H1 (cell line): ENCODE measurements at regions not wholly inside any gene's neighbourhood (a gene's known extent, or its start where the extent isn't known, plus 50 kb on each side); places are given as distances from the start of the nearest gene placed in this dataset.

Experiments used
- CTCF ChIA-PET: fragments of 300-600 bp; sonication (Branson Sonifier 250); formaldehyde crosslinking; loops from one replicate; lab custom pipeline; 2021; ENCODE audit not compliant: partially characterized antibody; lab: Charles Lee
- POLR2A ChIA-PET: fragments of 300-600 bp; sonication (Branson Sonifier 250); formaldehyde crosslinking; loops from one replicate; lab custom pipeline; 2021; ENCODE audit warnings: inconsistent platforms; ENCODE audit not compliant: partially characterized antibody; lab: Charles Lee
- DNase-seq, 2 experiments: peaks; one replicate each; pipeline versions ENCODE4 v3.0.0 to v3.0.0-alpha.2; 2010 to 2022; ENCODE audit warnings: low spot score in 2 of 2, low read depth in 1 of 2, mixed read lengths in 1 of 2
- FAIRE-seq: peaks from 2 replicates; lab custom pipeline; 2011; peaks lifted over from hg19 to GRCh38; lab: Jason Lieb, UNC
- H2AFZ ChIP-seq: 2 replicates; pipeline ENCODE4 v1.8.1; 2012; ENCODE audit warnings: low read length, inconsistent platforms
- H2AK5ac ChIP-seq: 2 replicates; pipeline ENCODE4 v1.6.1; 2013; ENCODE audit warnings: low read depth, low read length
- H2BK120ac ChIP-seq: replicated peaks from 2 replicates; pipeline ENCODE3; 2013; ENCODE audit warnings: low read depth, low read length, inconsistent platforms
- H2BK12ac ChIP-seq: 2 replicates; pipeline ENCODE4 v1.6.1; 2013; ENCODE audit warnings: low read depth, low read length
- H2BK15ac ChIP-seq: 2 replicates; pipeline ENCODE4 v1.6.1; 2013; ENCODE audit warnings: low read length
- H2BK20ac ChIP-seq: 2 replicates; pipeline ENCODE4 v1.6.1; 2013; ENCODE audit warnings: low read length
- H2BK5ac ChIP-seq: 2 replicates; pipeline ENCODE4 v1.6.1; 2013; ENCODE audit warnings: low read depth, low read length
- H3K14ac ChIP-seq: 2 replicates; pipeline ENCODE4 v1.6.1; 2013; ENCODE audit warnings: inconsistent platforms; ENCODE audit not compliant: insufficient read length
- H3K18ac ChIP-seq: 2 replicates; pipeline ENCODE4 v1.6.1; 2013; ENCODE audit warnings: low read length; ENCODE audit errors: extremely low read depth
- H3K23ac ChIP-seq: 2 replicates; pipeline ENCODE4 v1.6.1; 2013; ENCODE audit warnings: inconsistent platforms; ENCODE audit not compliant: insufficient read length
- H3K23me2 ChIP-seq: 2 replicates; pipeline ENCODE4 v1.6.1; 2013; ENCODE audit warnings: low read depth, low read length
- H3K27ac ChIP-seq: 2 replicates; pipeline ENCODE4 v1.6.1; 2011; ENCODE audit warnings: low read depth, low read length, inconsistent platforms
- H3K27me3 ChIP-seq, 4 experiments: replicated peaks in 1 of 4; 1 replicate in 1 of 4; 2 replicates in 3 of 4; pipeline versions ENCODE4 v1.6.1 to v1.8.1; 2011 to 2013; ENCODE audit warnings: low read length in 3 of 4, mild to moderate bottlenecking in 3 of 4, inconsistent platforms in 2 of 4, mixed read lengths in 2 of 4, moderate library complexity in 1 of 4; ENCODE audit not compliant: control insufficient read depth in 3 of 4, insufficient read depth in 3 of 4; ENCODE audit errors: extremely low read depth in 1 of 4
- H3K36me3 ChIP-seq, 4 experiments: 2 replicates each; pipeline versions ENCODE4 v1.6.1 to v1.8.1; 2011 to 2013; ENCODE audit warnings: mild to moderate bottlenecking in 4 of 4, low read length in 3 of 4, moderate library complexity in 2 of 4, control low read depth in 1 of 4, inconsistent platforms in 1 of 4; ENCODE audit not compliant: insufficient read depth in 4 of 4, control insufficient read depth in 2 of 4
- H3K4ac ChIP-seq: replicated peaks from 2 replicates; pipeline ENCODE3; 2013; ENCODE audit warnings: low read length, low read depth, mixed read lengths, inconsistent platforms; ENCODE audit not compliant: insufficient read length
- H3K4me1 ChIP-seq, 4 experiments: replicated peaks in 1 of 4; 1 replicate in 1 of 4; 2 replicates in 3 of 4; pipeline versions ENCODE4 v1.6.1 to v1.8.1; 2011 to 2013; ENCODE audit warnings: low read length in 3 of 4, inconsistent platforms in 2 of 4, mixed read lengths in 1 of 4; ENCODE audit not compliant: insufficient read depth in 4 of 4, control insufficient read depth in 3 of 4
- H3K4me2 ChIP-seq, 2 experiments: 2 replicates each; pipeline versions ENCODE4 v1.6.1 to v1.8.1; 2011 to 2013; ENCODE audit warnings: low read depth in 2 of 2, low read length in 2 of 2, control low read depth in 1 of 2, inconsistent platforms in 1 of 2, mild to moderate bottlenecking in 1 of 2; ENCODE audit not compliant: insufficient read depth in 1 of 2
- H3K4me3 ChIP-seq, 4 experiments: fragments of 200-600, 300-600 bp in 1 of 4; sonication (generic), shearing (Covaris generic), sonication (Bioruptor Twin) in 1 of 4; 2 replicates each; pipeline versions ENCODE4 v1.5.1 to v1.8.1; 2011 to 2016; ENCODE audit warnings: low read length in 4 of 4, low read depth in 3 of 4, control low read depth in 2 of 4, inconsistent platforms in 2 of 4, mild to moderate bottlenecking in 2 of 4, mixed read lengths in 1 of 4, moderate library complexity in 1 of 4; ENCODE audit not compliant: insufficient read depth in 2 of 4; ENCODE audit errors: extremely low read depth in 1 of 4
- H3K56ac ChIP-seq: replicated peaks from 2 replicates; pipeline ENCODE3; 2013; ENCODE audit warnings: low read depth, mild to moderate bottlenecking, mixed read lengths, low read length, inconsistent platforms; ENCODE audit not compliant: insufficient read length
- H3K79me1 ChIP-seq: 2 replicates; pipeline ENCODE4 v1.6.1; 2013; ENCODE audit warnings: low read depth, low read length, control low read depth
- H3K79me2 ChIP-seq, 2 experiments: 2 replicates each; pipeline versions ENCODE4 v1.6.1 to v1.8.1; 2012 to 2013; ENCODE audit warnings: low read length in 2 of 2, mild to moderate bottlenecking in 2 of 2, inconsistent platforms in 1 of 2; ENCODE audit not compliant: insufficient read depth in 2 of 2, control insufficient read depth in 1 of 2
- H3K9ac ChIP-seq, 4 experiments: replicated peaks in 1 of 4; 1 replicate in 1 of 4; 2 replicates in 3 of 4; pipeline versions ENCODE4 v1.6.1 to v1.8.1; 2011 to 2013; ENCODE audit warnings: low read depth in 3 of 4, low read length in 3 of 4, control low read depth in 2 of 4, mild to moderate bottlenecking in 2 of 4, moderate library complexity in 2 of 4, inconsistent platforms in 1 of 4; ENCODE audit errors: extremely low read depth in 1 of 4
- H3K9me3 ChIP-seq, 2 experiments: 2 replicates each; pipeline versions ENCODE4 v1.6.1 to v1.8.1; 2012 to 2013; ENCODE audit warnings: mild to moderate bottlenecking in 2 of 2, moderate library complexity in 2 of 2, control low read depth in 1 of 2, inconsistent platforms in 1 of 2, low read depth in 1 of 2, low read length in 1 of 2, mixed read lengths in 1 of 2; ENCODE audit not compliant: insufficient read depth in 2 of 2
- H4K20me1 ChIP-seq, 2 experiments: replicated peaks in 1 of 2; 2 replicates each; pipeline versions ENCODE3 to v1.8.1; 2011 to 2013; ENCODE audit warnings: inconsistent platforms in 2 of 2, low read length in 2 of 2, mild to moderate bottlenecking in 1 of 2; ENCODE audit not compliant: insufficient read depth in 2 of 2, control insufficient read depth in 1 of 2
- H4K5ac ChIP-seq: 2 replicates; pipeline ENCODE4 v1.6.1; 2013; ENCODE audit warnings: low read length, low read depth, mixed read lengths, inconsistent platforms; ENCODE audit not compliant: insufficient read length
- H4K8ac ChIP-seq: 2 replicates; pipeline ENCODE4 v1.8.0; 2013; ENCODE audit warnings: mild to moderate bottlenecking, moderate library complexity, low read length, inconsistent platforms; ENCODE audit not compliant: insufficient read depth; ENCODE audit errors: extremely low read depth
- H4K91ac ChIP-seq: replicated peaks from 2 replicates; pipeline ENCODE3; 2013; ENCODE audit warnings: low read length, mixed read lengths, inconsistent platforms; ENCODE audit not compliant: insufficient read length
- CHD1 ChIP-seq: IDR thresholded peaks from 2 replicates; pipeline ENCODE4 v1.6.1; 2012; ENCODE audit warnings: low read depth, low read length, improper control_type of control experiment
- CTBP2 ChIP-seq: IDR thresholded peaks from 2 replicates; pipeline ENCODE4 v1.7.0; 2011; ENCODE audit warnings: borderline replicate concordance, mild to moderate bottlenecking, moderate library complexity, mixed read lengths, low read length; ENCODE audit not compliant: insufficient read depth, insufficient read length
- SAP30 ChIP-seq: fragments of 300-600 bp; sonication (generic); IDR thresholded peaks from 2 replicates; pipeline ENCODE4 v1.7.1; 2012; ENCODE audit warnings: low read length, moderate library complexity, mild to moderate bottlenecking, inconsistent platforms; ENCODE audit not compliant: insufficient read depth, insufficient replicate concordance
- TAF1 ChIP-seq: IDR thresholded peaks from 2 replicates; pipeline ENCODE4 v1.6.1; 2011; ENCODE audit warnings: mild to moderate bottlenecking, low read depth, low read length
- ZNF274 ChIP-seq: IDR thresholded peaks from 2 replicates; pipeline ENCODE4 v1.7.0; 2012; ENCODE audit warnings: low read length, borderline replicate concordance; ENCODE audit errors: extremely low read depth
- WGBS, 2 experiments: shearing (Covaris generic) in 1 of 2; methylation state at CpG; one replicate each; pipeline versions ENCODE4 v1.1.6 to v1.1.7; 2013 to 2015; ENCODE audit warnings: low lambda C conversion rate in 2 of 2, mixed read lengths in 2 of 2, inconsistent platforms in 1 of 2, low coverage in 1 of 2, missing lambda C conversion rate in 1 of 2; ENCODE audit not compliant: insufficient replicate concordance in 2 of 2, insufficient coverage in 1 of 2, insufficient read length in 1 of 2; ENCODE audit errors: extremely low coverage in 1 of 2, missing lambda C conversion rate in 1 of 2; 5-methylcytosine and 5-hydroxymethylcytosine counted together

GRCh38 chr18:45551142-45551815 is 64.0 kb upstream of the SLC14A2 start:
- Histone ChIP-seq H3K4ac (no peak overlapping the region), H3K56ac (no peak overlapping the region), H4K91ac (no peak overlapping the region), H4K8ac (no peak overlapping the region), H3K4me1 (no peaks in the 10 kb centered on the region), H3K18ac (no peak overlapping the region), H2BK5ac (no peak overlapping the region), H4K5ac (no peak overlapping the region), H2BK12ac (no peak overlapping the region), H3K4me2 (no peak overlapping the region), H3K9ac (no peak overlapping the region), H2BK120ac (no peak overlapping the region), H2BK15ac (no peak overlapping the region), H3K27ac (no peak overlapping the region), H3K36me3 (no peaks in the 10 kb centered on the region), H2BK20ac (no peak overlapping the region), H3K23me2 (no peaks in the 10 kb centered on the region), H3K4me3 (no peak overlapping the region), H3K27me3 (no peaks in the 10 kb centered on the region), H2AFZ (no peak overlapping the region), H3K9me3 (no peaks in the 10 kb centered on the region), H3K23ac (no peak overlapping the region), H3K14ac (no peak overlapping the region), H2AK5ac (no peak overlapping the region), H3K79me1 (no peaks in the 10 kb centered on the region), H3K79me2 (no peaks in the 10 kb centered on the region), H4K20me1 (no peaks in the 10 kb centered on the region)
- TF ChIP-seq SAP30 (no peak), ZNF274 (no peak), CHD1 (no peak), TAF1 (no peak), CTBP2 (no peak)
- no peak for DNase-seq
- WGBS, 2 experiments = 92% methylated on average over 6 of the region's 6 CpGs; no CpG with 5 or more reads in 1 of the 2 experiments
- no peak for FAIRE-seq
- POLR2A ChIA-PET = no interaction called here
- CTCF ChIA-PET = interaction anchor here (1.5 to 2.5 kb wide), 2 partner anchors 20 to 21 kb away, joined by 4 to 12 read pairs; no protein-coding TSS in a partner anchor
